ENCODE measurements at regions not wholly inside any gene's neighbourhood (a gene's known extent, or its start where the extent isn't known, plus 50 kb on each side); places are given as distances from the start of the nearest gene placed in this dataset.

GRCh38 chr17:45720386-45720785 is 63.7 kb upstream of the CRHR1 start:
- no peak for DNase-seq (ENCODE audit: low read depth)

- no peak for DNase-seq (ENCODE audit: low read depth)
Observed at GRCh38 chr17:45722161-45722560, 62.0 kb upstream of the CRHR1 start.

- DNase-seq (ENCODE audit: low read depth), result no peak
Observed at GRCh38 chr17:45729294-45729907, 54.7 kb upstream of the CRHR1 start.

GRCh38 chr17:45730192-45730591 is 53.9 kb upstream of the CRHR1 start:
- DNase-seq (ENCODE audit: low read depth), result no peak

GRCh38 chr17:45731459-45731858 is 52.7 kb upstream of the CRHR1 start:
- no peak for DNase-seq (ENCODE audit: low read depth)

GRCh38 chr17:45732926-45733505 is 51.1 kb upstream of the CRHR1 start:
- DNase-seq (ENCODE audit: low read depth), result no peak

- no peak for DNase-seq (ENCODE audit: low read depth)
Observed at GRCh38 chr17:45733781-45734180, 50.3 kb upstream of the CRHR1 start.
